ENCODE measurements at regions not wholly inside any gene's neighbourhood (a gene's known extent, or its start where the extent isn't known, plus 50 kb on each side); places are given as distances from the start of the nearest gene placed in this dataset.

GRCh38 chr12:107560899-107561285, 124.7 kb upstream of the PWP1 start:
- no peak for DNase-seq (ENCODE audit: low read depth in 4 of 4, low spot score in 2 of 4)

- no peak for DNase-seq (ENCODE audit: low read depth in 4 of 4, low spot score in 2 of 4)
Observed at GRCh38 chr12:107564946-107565345, 120.7 kb upstream of the PWP1 start.

- no peak for DNase-seq (ENCODE audit: low read depth in 4 of 4, low spot score in 2 of 4)
Observed at GRCh38 chr12:107565551-107565950, 120.0 kb upstream of the PWP1 start.

GRCh38 chr12:107567876-107568619, 117.6 kb upstream of the PWP1 start:
- no peak for DNase-seq (ENCODE audit: low read depth in 4 of 4, low spot score in 2 of 4)

GRCh38 chr12:107568718-107569117, 116.9 kb upstream of the PWP1 start:
- DNase-seq (ENCODE audit: low read depth in 4 of 4, low spot score in 2 of 4) = no peak

GRCh38 chr12:107570721-107571120, 114.9 kb upstream of the PWP1 start:
- no peak for DNase-seq (ENCODE audit: low read depth in 4 of 4, low spot score in 2 of 4)

- DNase-seq (ENCODE audit: low read depth in 4 of 4, low spot score in 2 of 4) = no peak
Observed at GRCh38 chr12:107571492-107571891, 114.1 kb upstream of the PWP1 start.

- no peak for DNase-seq (ENCODE audit: low read depth in 4 of 4, low spot score in 2 of 4)
Observed at GRCh38 chr12:107574691-107575090, 110.9 kb upstream of the PWP1 start.

- no peak for DNase-seq (ENCODE audit: low read depth in 4 of 4, low spot score in 2 of 4)
Observed at GRCh38 chr12:107580750-107581618, 104.6 kb upstream of the PWP1 start.

- no peak for DNase-seq (ENCODE audit: low read depth in 4 of 4, low spot score in 2 of 4)
Observed at GRCh38 chr12:107581619-107582015, 104.0 kb upstream of the PWP1 start.

GRCh38 chr12:107583551-107583950, 102.0 kb upstream of the PWP1 start:
- no peak for DNase-seq (ENCODE audit: low read depth in 4 of 4, low spot score in 2 of 4)

GRCh38 chr12:107584563-107584962, 101.0 kb upstream of the PWP1 start:
- DNase-seq (ENCODE audit: low read depth in 4 of 4, low spot score in 2 of 4) = no peak

- DNase-seq (ENCODE audit: low read depth in 4 of 4, low spot score in 2 of 4) = no peak
Observed at GRCh38 chr12:107586256-107586970, 99.2 kb upstream of the PWP1 start.

GRCh38 chr12:107590413-107590812, 95.2 kb upstream of the PWP1 start:
- DNase-seq (ENCODE audit: low read depth in 4 of 4, low spot score in 2 of 4) = no peak

- no peak for DNase-seq (ENCODE audit: low read depth in 4 of 4, low spot score in 2 of 4)
Observed at GRCh38 chr12:107590814-107591375, 94.7 kb upstream of the PWP1 start.

GRCh38 chr12:107593713-107594381, 91.8 kb upstream of the PWP1 start:
- no peak for DNase-seq (ENCODE audit: low read depth in 4 of 4, low spot score in 2 of 4)

- no peak for DNase-seq (ENCODE audit: low read depth in 4 of 4, low spot score in 2 of 4)
Observed at GRCh38 chr12:107594995-107595394, 90.6 kb upstream of the PWP1 start.

- no peak for DNase-seq (ENCODE audit: low read depth in 4 of 4, low spot score in 2 of 4)
Observed at GRCh38 chr12:107597695-107598410, 87.7 kb upstream of the PWP1 start.

GRCh38 chr12:107598906-107599305, 86.7 kb upstream of the PWP1 start:
- DNase-seq (ENCODE audit: low read depth in 4 of 4, low spot score in 2 of 4) = no peak
